ENCODE measurements at regions not wholly inside any gene's neighbourhood (a gene's known extent, or its start where the extent isn't known, plus 50 kb on each side); places are given as distances from the start of the nearest gene placed in this dataset.

GRCh38 chr13:59504407-59504806 lies 659.3 kb downstream of the DIAPH3 start:
- H4K20me1 ChIP-seq (ENCODE audit: insufficient read depth), result no peaks in the 10 kb centered on the region
- no peaks in the 10 kb centered on the region for H3F3A ChIP-seq (ENCODE audit: insufficient read depth, low read length, poor library complexity, severe bottlenecking)
- H3K79me2 ChIP-seq (replicated peaks; ENCODE audit: insufficient read depth, low read length), result no peaks in the 10 kb centered on the region
- H3K9ac ChIP-seq (ENCODE audit: low read length), result no peak overlapping the region
- no peaks in the 10 kb centered on the region for H3K9me3 ChIP-seq (ENCODE audit: low read length)
- no peak overlapping the region for H2AFZ ChIP-seq (ENCODE audit: low read depth, low read length)
- TF ChIP-seq POLR2AphosphoS5 (IDR thresholded peaks at IDR 0.05) (no peak), MXI1 (conservative IDR thresholded peaks at IDR 0.05; ENCODE audit: poor library complexity, severe bottlenecking) (no peak), EZH2 (IDR thresholded peaks at IDR 0.05; ENCODE audit: borderline replicate concordance, insufficient read depth, low read length, poor library complexity, severe bottlenecking) (no peak), EP300 (conservative IDR thresholded peaks at IDR 0.05; ENCODE audit: poor library complexity, severe bottlenecking) (no peak), TAF1 (IDR thresholded peaks at IDR 0.05; ENCODE audit: low read depth) (no peak), RAD21 (conservative IDR thresholded peaks at IDR 0.05) (no peak)
- TF ChIP-seq, protein P1, sequence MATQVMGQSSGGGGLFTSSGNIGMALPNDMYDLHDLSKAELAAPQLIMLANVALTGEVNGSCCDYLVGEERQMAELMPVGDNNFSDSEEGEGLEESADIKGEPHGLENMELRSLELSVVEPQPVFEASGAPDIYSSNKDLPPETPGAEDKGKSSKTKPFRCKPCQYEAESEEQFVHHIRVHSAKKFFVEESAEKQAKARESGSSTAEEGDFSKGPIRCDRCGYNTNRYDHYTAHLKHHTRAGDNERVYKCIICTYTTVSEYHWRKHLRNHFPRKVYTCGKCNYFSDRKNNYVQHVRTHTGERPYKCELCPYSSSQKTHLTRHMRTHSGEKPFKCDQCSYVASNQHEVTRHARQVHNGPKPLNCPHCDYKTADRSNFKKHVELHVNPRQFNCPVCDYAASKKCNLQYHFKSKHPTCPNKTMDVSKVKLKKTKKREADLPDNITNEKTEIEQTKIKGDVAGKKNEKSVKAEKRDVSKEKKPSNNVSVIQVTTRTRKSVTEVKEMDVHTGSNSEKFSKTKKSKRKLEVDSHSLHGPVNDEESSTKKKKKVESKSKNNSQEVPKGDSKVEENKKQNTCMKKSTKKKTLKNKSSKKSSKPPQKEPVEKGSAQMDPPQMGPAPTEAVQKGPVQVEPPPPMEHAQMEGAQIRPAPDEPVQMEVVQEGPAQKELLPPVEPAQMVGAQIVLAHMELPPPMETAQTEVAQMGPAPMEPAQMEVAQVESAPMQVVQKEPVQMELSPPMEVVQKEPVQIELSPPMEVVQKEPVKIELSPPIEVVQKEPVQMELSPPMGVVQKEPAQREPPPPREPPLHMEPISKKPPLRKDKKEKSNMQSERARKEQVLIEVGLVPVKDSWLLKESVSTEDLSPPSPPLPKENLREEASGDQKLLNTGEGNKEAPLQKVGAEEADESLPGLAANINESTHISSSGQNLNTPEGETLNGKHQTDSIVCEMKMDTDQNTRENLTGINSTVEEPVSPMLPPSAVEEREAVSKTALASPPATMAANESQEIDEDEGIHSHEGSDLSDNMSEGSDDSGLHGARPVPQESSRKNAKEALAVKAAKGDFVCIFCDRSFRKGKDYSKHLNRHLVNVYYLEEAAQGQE (IDR thresholded peaks at IDR 0.05; ENCODE audit: borderline replicate concordance), result no peak
- no peak overlapping the region for H3K27ac ChIP-seq (ENCODE audit: low read length)
- H3K36me3 ChIP-seq (ENCODE audit: insufficient read depth, low read length), result no peaks in the 10 kb centered on the region
- H3K27me3 ChIP-seq (ENCODE audit: insufficient read depth, low read depth, low read length), result no peaks in the 10 kb centered on the region
- H3K9me2 ChIP-seq (ENCODE audit: insufficient read depth, low read length), result no peaks in the 10 kb centered on the region
- H3K4me3 ChIP-seq (ENCODE audit: low read length), result no peak overlapping the region
- H3K4me2 ChIP-seq (ENCODE audit: low read length), result no peak overlapping the region

GRCh38 chr13:59510386-59510785 lies 653.3 kb downstream of the DIAPH3 start:
- no peak overlapping the region for H3K4me3 ChIP-seq (ENCODE audit: low read length)
- H4K20me1 ChIP-seq (ENCODE audit: insufficient read depth), result no peaks in the 10 kb centered on the region
- H3K79me2 ChIP-seq (replicated peaks; ENCODE audit: insufficient read depth, low read length), result no peaks in the 10 kb centered on the region
- no peaks in the 10 kb centered on the region for H3K9me3 ChIP-seq (ENCODE audit: low read length)
- no peak for TF ChIP-seq MXI1 (conservative IDR thresholded peaks at IDR 0.05; ENCODE audit: poor library complexity, severe bottlenecking)
- no peak for TF ChIP-seq SMC3 (conservative IDR thresholded peaks at IDR 0.05; ENCODE audit: poor library complexity)
- TF ChIP-seq EP300 (conservative IDR thresholded peaks at IDR 0.05; ENCODE audit: poor library complexity, severe bottlenecking), result no peak
- TF ChIP-seq, protein P1 (IDR thresholded peaks at IDR 0.05; ENCODE audit: borderline replicate concordance), result no peak
- TF ChIP-seq EZH2 (IDR thresholded peaks at IDR 0.05; ENCODE audit: borderline replicate concordance, insufficient read depth, low read length, poor library complexity, severe bottlenecking), result no peak
- TF ChIP-seq POLR2AphosphoS5 (IDR thresholded peaks at IDR 0.05), result no peak
- no peak for TF ChIP-seq RAD21 (conservative IDR thresholded peaks at IDR 0.05)
- TF ChIP-seq CTCF (IDR thresholded peaks at IDR 0.05; ENCODE audit: poor library complexity, severe bottlenecking), result no peak
- TF ChIP-seq TAF1 (IDR thresholded peaks at IDR 0.05; ENCODE audit: low read depth), result no peak
- no peak overlapping the region for H3K4me2 ChIP-seq (ENCODE audit: low read length)
- no peaks in the 10 kb centered on the region for H3K27me3 ChIP-seq (ENCODE audit: insufficient read depth, low read depth, low read length)
- no peaks in the 10 kb centered on the region for H3K36me3 ChIP-seq (ENCODE audit: insufficient read depth, low read length)
- H3K9me2 ChIP-seq (ENCODE audit: insufficient read depth, low read length), result no peaks in the 10 kb centered on the region
- H3K27ac ChIP-seq (ENCODE audit: low read length), result no peak overlapping the region
- no peaks in the 10 kb centered on the region for H3F3A ChIP-seq (ENCODE audit: insufficient read depth, low read length, poor library complexity, severe bottlenecking)
- no peak overlapping the region for H3K9ac ChIP-seq (ENCODE audit: low read length)
- H2AFZ ChIP-seq (ENCODE audit: low read depth, low read length), result no peak overlapping the region
